ENCODE measurements at regions not wholly inside any gene's neighbourhood (a gene's known extent, or its start where the extent isn't known, plus 50 kb on each side); places are given as distances from the start of the nearest gene placed in this dataset.

GRCh38 chr1:239262538-239262937, 123.8 kb upstream of the CHRM3 start:
- TF ChIP-seq ARNT2 (CRISPR knock-in tag; IDR thresholded peaks at IDR 0.05; ENCODE audit: low read depth) = no peak
- no peak for TF ChIP-seq ARNTL (CRISPR knock-in tag; IDR thresholded peaks at IDR 0.05)
- no peak for TF ChIP-seq RBFOX2 (IDR thresholded peaks at IDR 0.05; ENCODE audit: low read depth, low read length)
- TF ChIP-seq CEBPB (IDR thresholded peaks at IDR 0.05; ENCODE audit: borderline replicate concordance, low read depth, low read length) = no peak
- TF ChIP-seq ZHX1 (CRISPR knock-in tag; IDR thresholded peaks at IDR 0.05; ENCODE audit: low read depth) = no peak
- no peak for TF ChIP-seq ZNF629 (CRISPR knock-in tag; conservative IDR thresholded peaks at IDR 0.05)
- TF ChIP-seq ZNF7 (CRISPR knock-in tag; IDR thresholded peaks at IDR 0.05) = no peak
